ENCODE measurements at regions not wholly inside any gene's neighbourhood (a gene's known extent, or its start where the extent isn't known, plus 50 kb on each side); places are given as distances from the start of the nearest gene placed in this dataset.

- TF ChIP-seq CTCF (IDR thresholded peaks at IDR 0.05) (no peak), POLR2A (IDR thresholded peaks at IDR 0.05) (no peak)
Measured at GRCh38 chr3:27578032-27578431, 93.8 kb upstream of the SLC4A7 start.

All from uterus (tissue), 2 donors.